OCI-M2 (cell line): ENCODE measurements at regions not wholly inside any gene's neighbourhood (a gene's known extent, or its start where the extent isn't known, plus 50 kb on each side); places are given as distances from the start of the nearest gene placed in this dataset.
"Not testable (repeated sequence)": the region's sequence is repeated elsewhere in the genome, so short reads cannot be mapped to it uniquely, and the experiment has no call there.

Source experiments
- DNase-seq: peaks from one replicate; lab custom pipeline; 2025; ENCODE audit not compliant: unreplicated experiment; lab: John Stamatoyannopoulos, UW

DNA sequence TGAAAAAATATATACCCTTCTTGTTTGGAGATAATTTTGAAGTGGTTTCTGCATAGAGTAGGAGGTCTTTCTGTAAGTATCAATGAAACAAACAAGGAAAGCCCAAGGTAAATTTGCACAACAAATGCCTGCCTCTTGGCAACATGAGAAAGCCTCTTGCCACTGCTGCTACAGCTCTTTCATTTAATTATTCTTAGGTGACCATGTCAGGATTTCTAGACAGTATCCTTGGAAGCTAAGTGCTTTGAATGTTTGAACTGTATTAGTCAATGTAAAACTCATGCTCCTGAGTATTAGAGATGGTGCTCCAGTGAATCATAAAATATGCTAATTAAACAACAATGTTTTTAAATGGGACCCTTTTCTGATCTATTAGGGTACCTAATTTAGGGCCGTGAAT lies 81.2 kb upstream of the ITGB1 start:
- no peak for DNase-seq

DNA sequence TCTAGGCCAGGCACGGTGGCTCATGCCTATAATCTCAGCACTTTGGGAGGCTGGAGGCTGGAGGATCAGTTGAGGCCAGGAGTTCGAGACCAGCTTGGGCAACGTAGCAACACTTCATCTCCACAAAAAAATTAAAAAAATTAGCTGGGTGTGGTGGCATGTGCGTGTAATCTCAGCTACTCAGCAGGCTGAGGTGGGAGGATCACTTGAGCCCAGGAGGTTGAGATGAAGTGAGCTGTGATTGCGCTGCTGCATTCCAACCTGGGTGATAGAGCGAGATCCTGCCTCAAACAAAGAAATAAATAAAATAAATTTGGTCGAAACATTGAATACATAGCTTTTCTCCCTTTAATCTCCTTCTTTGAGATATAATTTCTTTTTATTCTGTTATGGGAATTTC lies 80.6 kb upstream of the ITGB1 start:
- DNase-seq, result no peak

DNA sequence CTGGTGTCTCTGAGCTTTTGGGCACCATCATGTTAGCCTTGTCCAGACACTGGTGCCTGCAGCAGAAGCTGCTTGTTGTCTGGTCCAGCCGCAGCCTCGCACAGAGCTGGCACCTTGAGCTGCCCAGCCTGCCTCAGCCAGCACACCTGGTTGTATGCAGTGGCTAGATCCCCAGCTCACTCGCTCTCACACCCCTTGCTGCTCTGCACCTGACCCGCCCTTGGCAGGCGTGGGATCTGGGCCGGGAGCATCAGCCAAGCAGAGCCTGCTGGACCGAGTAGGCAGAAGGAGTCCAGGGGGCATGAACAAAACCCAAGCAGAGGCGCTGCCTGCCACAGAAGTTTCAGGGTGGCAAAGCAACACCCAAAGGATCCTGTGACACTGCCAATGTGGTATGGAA lies 79.7 kb upstream of the ITGB1 start:
- DNase-seq, result no peak

DNA sequence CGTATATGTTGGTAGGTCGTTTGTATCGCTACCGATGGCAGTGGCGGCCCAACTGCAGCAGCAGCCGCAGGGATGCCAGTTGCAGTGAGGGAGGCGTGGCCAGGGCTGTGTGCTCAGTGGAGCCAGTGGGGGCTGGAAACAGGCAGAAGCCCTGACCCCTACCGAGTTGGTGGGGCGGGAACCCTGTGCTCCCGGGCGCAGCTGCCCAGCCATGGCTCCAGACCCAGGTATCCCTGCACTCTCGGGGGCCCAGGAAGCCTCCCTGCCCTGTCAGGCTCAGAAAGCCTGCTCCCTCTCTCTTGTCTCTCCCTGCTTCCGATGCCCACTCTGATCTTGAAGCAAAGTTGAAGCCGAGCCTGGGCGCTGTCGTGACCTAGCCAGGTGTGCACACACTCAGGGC lies 78.6 kb upstream of the ITGB1 start:
- no peak for DNase-seq

DNA sequence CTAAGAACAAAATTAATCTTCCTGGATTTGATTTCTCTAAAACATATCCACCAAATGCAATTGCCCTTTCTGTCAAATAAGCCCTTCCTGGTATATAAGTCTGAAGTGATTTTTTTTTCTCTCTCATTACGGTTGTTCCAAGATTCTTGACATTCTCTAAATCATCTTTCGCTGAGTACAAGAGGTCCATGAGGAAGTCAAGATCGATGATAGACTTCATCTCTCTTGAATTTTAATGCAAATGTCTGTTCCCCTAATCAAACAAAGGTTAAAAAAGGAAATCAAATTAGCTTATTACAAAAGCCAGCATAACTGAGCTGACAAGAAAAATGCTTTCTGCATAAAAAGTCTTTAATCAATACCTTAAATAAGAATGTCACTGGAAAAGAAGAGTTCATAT lies 77.4 kb upstream of the ITGB1 start:
- DNase-seq, result no peak

DNA sequence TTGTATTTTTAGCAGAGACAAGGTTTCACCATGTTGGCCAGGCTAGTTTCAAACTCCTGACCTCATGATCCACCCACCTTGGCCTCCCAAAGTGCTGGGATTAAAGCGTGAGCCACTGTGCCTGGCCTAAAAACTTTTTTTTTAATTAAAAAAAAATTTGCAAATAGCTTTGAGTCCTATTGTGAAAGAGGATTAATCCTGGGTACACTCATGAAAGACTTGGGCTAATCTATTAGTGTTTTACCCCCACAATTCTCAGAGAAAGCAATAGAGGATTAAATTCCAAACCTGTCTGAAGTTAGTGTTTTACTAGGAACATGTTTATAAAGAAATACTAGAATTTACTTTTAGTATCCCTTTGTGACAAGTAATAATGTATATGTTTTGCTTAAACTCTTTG lies 76.9 kb upstream of the ITGB1 start:
- no peak for DNase-seq

DNA sequence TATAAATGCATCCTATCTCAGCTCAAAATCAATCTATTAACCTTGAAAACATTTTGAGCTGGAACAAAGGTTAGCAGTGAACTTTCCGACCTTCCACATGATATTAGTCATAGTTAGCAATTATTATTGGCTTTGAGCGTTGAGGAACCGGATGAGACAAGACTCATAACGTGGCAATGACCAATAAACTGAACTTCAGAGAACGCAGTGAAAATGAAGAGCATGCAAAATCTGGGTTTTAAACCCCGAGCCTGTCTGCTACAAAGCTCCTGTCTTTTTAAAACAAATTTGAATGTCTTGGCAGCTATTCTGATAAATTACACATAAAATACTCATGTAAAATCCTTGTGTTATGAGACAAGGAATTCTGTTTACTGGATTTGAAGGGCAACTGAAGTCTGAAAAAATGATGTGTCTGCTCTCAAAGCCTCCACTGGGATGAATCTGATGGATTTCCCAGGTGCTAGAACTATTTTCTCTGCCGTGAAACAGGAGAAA lies 74.7 kb upstream of the ITGB1 start:
- DNase-seq, result no peak

DNA sequence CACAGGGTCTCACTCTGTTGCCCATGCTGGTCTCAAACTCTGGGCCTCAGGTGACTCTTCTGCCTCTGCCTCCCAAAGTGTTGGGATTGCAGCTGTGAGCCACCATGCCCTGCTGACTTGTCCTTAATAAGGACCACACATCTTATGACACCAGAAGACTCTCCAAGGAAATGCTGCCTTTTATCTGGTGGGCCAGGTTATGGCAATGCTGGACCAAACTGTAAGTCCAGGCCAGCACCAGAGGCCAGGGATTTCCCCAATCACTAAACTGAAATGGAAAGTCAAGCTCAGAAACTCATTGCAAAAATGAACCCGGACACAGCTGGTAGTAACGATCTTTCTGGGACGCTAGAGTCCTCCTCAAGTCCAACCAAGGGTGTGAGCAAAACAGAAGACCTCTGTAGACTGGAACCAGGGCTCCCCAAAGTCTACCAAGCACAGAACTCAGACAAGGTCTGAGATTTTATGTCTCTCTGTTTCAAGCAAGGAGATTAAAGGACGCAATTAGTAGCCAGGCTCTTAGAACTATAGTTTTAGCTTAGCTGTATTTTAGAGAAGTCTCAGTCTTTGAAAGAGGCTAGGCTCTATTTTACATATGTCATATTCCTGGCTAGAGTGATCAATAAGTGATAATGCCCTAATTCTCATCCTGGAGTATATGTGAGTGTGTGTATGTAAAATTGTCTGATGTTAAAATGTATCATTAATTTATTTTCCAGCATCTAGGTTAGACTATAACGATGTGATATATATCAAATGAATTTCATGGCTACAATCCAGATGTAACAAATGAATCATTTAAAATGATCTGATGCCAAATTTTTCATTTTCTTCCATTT lies 74.0 kb upstream of the ITGB1 start:
- DNase-seq, result no peak

DNA sequence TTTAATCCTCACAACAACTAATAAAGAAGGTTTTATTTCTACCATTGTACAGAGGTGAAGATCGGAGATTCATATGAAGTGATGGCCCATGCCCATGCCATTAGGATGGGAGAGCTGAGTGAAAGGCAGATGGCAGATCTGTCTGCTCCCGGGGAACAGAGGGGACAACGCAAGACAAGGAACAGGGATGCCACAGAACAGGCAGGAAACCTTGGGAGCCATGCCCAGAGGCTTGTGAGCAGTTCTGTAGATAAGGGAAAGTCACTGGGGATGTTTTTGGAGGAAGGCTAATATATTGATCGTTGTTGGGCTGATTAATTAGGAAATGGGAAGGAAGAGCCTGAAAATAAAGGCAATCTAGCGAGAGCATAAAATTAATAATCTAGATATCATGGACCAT lies 73.1 kb upstream of the ITGB1 start:
- DNase-seq, result no peak

DNA sequence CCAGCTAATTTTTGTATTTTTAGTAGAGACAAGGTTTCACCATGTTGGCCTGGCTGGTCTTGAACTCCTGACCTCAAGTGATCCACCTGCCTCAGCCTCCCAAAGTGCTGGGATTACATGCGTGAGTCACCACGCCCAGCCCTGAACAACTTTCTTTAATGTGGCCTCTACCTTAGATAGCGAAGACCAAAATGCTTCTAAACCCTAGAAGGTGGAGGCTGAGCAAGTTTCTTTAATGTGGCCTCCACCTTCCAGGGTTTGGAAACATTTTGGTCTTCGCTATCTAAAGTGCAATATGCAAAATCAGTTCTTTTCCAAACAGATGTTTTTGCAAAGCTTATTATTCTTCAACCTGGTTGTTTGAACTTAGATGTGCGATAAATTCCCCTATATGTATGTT lies 70.5 kb upstream of the ITGB1 start:
- not testable (repeated sequence) for DNase-seq

DNA sequence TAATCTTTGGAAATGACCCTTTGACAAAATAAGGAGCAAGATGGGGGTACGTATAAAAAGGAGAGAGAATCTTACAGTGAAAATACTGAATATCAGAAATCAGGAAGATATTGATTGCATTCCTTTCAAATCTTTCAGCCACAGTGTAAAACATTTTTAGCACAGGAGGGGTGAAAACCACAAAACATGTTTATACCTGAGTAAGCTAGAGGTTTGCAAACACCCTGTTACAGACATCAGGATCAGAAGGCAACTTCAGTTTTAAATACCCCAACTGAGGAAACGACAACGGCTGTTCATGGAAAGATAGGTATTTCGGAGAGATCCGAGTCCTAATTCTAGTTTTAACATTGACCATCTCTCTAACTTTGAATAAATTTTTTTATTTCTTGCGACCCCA lies 69.1 kb upstream of the ITGB1 start:
- no peak for DNase-seq

DNA sequence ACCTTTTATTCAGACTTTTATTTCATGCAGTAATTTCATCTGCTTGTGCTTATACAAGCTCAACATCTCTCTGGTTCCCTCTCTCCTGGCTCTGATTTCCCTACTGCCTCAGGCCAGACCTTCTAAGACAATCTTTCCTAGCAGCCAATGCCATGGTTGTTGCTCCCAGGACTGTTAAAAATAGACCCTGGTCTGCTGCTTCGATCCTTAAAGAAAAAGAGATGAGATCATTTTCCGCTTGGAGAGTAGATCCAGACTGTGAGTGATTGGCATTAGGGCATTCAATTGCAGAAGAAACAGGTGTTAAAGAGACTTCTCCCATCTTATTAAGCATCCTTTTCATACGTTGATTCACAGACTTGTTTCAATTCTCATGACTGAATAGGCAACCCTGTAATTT lies 68.4 kb upstream of the ITGB1 start:
- DNase-seq, result no peak

DNA sequence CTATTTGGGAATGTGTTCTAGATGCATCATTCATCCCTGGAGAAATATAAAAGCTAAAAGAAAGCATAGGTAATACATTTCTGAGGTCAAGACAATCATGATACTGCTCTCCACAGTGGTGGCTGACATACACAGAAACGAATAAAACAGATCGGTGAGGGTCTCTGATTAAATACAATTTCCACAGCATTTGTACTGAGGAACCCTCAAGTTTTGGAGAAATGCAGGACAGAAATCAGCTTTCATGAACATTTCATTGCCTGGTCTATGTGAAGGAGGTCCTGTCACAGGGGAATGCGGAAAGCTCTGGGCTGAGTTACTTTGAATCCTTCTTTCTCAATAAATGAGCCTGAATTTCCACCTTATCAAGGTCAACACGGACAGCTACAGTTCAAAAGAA lies 67.9 kb upstream of the ITGB1 start:
- no peak for DNase-seq

DNA sequence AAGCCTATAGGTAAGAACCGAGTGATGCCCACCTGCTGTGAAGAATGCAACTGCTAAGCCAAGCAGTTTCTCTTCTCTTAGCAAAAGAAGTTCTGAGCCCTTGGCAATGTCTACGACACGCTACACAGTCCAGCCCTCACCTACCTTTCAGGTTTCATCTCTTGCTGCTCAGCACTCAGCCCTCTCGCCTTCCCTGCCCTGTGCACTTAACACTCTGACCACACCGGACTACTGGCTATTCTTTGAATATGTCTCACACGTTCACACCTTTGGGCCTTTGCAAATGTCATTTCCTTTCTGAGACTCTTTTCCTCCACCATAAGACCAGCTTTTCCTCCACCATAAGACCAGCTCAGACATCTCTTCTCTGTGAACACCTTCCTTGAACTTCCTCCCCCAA lies 67.0 kb upstream of the ITGB1 start:
- no peak for DNase-seq

DNA sequence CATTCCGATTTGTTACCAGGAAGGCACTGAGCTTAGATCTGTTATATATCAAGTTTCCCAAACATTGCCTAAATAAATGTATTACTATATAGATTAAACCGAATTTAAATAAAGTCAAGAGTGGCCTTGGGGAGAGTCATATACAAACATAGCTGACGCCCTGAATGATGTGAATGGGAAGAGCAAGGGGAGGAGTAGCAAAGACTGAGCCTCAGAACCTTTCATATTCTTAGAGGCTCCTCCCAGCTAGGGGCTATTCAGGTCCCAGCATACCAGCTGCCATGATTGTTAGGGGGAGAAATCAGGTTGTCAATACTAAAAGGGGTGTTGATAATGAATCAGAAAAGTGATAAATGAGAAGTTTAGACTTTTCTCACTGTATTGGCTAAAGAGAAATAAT lies 64.7 kb upstream of the ITGB1 start:
- DNase-seq, result no peak

DNA sequence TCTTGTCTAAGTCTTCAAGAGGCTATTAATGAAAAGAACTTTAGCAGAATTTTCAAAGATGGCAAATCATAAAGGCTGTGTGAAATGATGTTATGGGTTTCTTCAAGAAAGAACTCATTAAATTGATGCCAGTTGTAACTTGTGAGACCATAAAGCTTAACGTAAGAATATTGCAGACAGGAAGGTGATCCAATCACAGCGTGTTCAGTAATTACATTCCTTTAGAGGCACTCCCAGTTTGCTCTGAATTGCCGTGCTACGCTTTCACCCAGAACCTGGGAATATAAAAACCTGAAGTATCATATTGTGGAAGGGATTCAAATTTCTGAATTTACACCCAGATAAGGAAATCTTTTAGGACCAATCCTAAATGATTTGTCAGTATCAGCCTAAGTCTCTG lies 64.1 kb upstream of the ITGB1 start:
- DNase-seq, result no peak

DNA sequence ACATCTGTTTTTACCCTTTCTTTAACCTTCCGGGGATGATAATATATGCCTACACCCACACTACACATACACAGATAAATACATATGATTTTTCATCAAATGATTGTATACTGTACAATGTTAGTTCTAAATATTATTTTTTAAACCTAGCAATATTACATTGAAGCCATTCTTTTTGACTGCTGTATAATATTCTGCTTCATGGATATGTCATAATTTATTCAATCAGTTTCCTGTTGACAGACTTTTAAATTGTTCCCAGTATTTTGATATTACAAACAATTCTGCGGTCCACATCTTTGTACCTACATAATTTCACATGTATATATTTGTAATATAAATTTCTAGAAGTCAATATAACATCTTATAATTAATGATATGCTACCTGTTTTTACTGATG lies 59.0 kb upstream of the ITGB1 start:
- no peak for DNase-seq

DNA sequence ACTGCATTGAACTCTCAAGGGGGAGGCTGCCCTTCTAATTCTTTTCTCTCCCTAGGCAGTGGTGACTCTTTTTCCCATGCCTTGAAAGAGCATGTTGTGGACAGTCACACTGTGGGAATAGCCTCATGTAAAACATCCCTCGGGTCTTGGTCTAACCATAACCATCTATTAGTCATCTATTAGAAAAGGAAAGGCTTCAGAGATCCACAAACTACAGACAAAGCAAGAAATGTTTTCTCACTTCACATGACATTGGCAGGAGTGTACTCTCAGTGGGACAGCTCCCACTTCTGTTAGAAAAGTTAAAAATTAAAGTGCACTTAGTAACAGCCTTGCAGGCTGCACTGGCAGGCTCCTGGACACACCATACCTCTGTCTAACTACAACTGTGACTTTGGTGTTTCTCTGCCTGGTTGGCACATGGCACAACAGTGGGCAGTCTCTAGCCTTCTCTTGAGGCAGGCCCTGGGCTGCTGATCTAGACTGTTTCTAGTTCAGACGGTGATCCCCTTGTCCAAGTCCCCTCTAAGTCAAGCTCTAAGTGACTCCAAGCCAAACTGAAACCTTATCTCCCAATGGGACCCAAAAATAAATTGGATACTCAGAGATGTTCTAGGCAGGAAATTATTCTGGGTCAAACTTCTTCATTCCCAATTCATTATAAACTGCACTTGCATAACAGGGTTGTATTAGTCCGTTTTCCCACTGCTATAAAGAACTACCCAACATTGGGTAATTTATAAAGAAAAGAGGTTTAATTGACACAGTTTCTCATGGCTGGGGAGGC lies 57.9 kb upstream of the ITGB1 start:
- DNase-seq, result no peak

DNA sequence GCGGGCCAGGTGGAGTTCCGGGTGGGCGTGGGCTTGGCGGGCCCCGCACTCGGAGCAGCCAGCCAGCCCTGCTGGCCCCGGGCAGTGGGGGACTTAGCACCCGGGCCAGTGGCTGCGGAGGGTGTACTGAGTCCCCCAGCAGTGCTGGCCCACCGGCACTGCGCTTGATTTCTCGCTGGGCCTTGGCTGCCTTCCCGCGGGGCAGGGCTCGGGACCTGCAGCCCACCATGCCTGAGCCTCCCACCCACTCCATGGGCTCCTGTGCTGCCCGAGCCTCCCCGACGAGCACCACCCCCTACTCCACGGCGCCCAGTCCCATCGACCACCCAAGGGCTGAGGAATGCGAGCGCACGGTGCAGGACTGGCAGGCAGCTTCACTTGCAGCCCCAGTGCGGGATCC lies 55.3 kb upstream of the ITGB1 start:
- not testable (repeated sequence) for DNase-seq

DNA sequence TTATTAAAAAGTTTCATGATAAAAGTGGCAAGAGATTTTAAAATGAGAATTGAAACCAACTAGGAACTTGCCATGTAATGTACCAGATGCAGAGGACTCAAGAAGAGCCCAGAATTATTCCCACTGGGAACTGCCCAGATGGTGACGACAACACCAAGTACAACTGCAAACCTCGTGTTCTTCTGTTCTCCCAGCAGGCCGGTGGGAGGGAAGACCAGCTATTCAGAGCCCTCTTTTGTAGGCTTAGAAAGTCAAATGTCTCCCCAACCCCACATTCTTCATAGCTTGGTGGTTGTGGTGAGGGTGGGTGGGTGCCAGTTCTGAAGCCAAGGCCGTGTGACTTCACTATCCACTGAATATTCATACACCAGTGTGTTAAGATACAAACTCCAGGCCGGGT lies 54.3 kb upstream of the ITGB1 start:
- no peak for DNase-seq

DNA sequence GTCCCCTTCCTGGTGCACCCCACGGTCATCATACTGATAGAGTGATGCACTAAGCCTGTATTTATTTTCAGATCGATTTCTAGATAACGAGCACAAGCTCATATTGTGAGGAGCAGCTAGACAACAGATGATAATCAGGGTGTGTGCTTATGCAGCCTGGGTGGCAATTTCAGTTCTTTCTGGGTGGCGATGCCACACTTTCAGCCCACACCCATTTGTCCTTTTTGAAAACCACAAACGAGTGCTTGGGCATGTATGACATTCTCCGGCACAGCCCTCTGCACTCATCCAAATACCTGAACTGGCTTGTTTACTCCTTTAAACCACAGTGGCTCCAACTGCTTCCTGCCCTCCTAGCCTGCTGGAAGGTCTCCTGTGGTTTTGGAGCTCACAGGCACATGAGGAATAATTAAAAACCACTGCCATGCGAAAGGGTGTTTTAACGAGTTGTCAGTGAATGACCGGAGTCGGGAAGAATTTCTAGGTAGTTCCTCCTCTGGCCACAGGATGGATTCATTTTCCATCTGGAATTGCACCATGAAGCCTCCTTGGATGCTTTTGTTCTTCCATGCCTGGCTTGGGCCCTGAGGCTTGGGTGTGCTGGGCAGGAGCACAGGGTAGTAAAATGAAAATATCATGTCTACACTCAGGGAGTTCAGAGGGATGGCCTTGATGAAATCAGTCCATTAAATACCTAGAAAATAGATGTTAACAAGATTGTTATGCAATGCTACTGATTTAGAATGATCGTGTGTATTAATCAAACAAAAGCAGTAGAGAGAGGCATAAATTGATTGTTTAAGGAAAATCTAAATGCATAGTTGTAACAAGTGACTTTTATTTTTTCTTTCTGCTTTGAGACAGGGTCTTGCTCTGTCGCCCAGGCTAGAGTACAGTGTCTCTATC lies 52.4 kb upstream of the ITGB1 start:
- no peak for DNase-seq
